NCI-H69 (cell line): ENCODE measurements at regions not wholly inside any gene's neighbourhood (a gene's known extent, or its start where the extent isn't known, plus 50 kb on each side); places are given as distances from the start of the nearest gene placed in this dataset.

Source experiments
- DNase-seq: peaks from one replicate; lab custom pipeline; 2025; lab: John Stamatoyannopoulos, UW

GRCh38 chr1:221462345-221462744, 279.5 kb downstream of the DUSP10 start:
- DNase-seq = no peak

GRCh38 chr1:221468546-221468945, 273.3 kb downstream of the DUSP10 start:
- no peak for DNase-seq

GRCh38 chr1:221469476-221469875, 272.4 kb downstream of the DUSP10 start:
- peak; percentile 40 for DNase-seq

GRCh38 chr1:221470000-221470698, 271.7 kb downstream of the DUSP10 start:
- DNase-seq = peak; percentile 18

- peak; percentile 35 for DNase-seq
Observed at GRCh38 chr1:221473411-221473810, 268.5 kb downstream of the DUSP10 start.

- DNase-seq = no peak
Observed at GRCh38 chr1:221477252-221477651, 264.6 kb downstream of the DUSP10 start.

- peak; percentile 84 for DNase-seq
Observed at GRCh38 chr1:221478050-221478949, 263.6 kb downstream of the DUSP10 start.

GRCh38 chr1:221487781-221488524, 253.9 kb downstream of the DUSP10 start:
- peak; percentile 11 for DNase-seq

GRCh38 chr1:221488550-221488949, 253.3 kb downstream of the DUSP10 start:
- no peak for DNase-seq

GRCh38 chr1:221494670-221495069, 247.2 kb downstream of the DUSP10 start:
- peak; percentile 76 for DNase-seq

- DNase-seq = no peak
Observed at GRCh38 chr1:221497046-221497445, 244.8 kb downstream of the DUSP10 start.

GRCh38 chr1:221503268-221503667, 238.6 kb downstream of the DUSP10 start:
- DNase-seq = no peak

GRCh38 chr1:221509575-221510355, 232.1 kb downstream of the DUSP10 start:
- peak; percentile 28 for DNase-seq

- no peak for DNase-seq
Observed at GRCh38 chr1:221510793-221511503, 230.9 kb downstream of the DUSP10 start.

- DNase-seq = no peak
Observed at GRCh38 chr1:221511797-221512196, 230.1 kb downstream of the DUSP10 start.

- DNase-seq = no peak
Observed at GRCh38 chr1:221514806-221515205, 227.1 kb downstream of the DUSP10 start.

- no peak for DNase-seq
Observed at GRCh38 chr1:221515496-221515895, 226.4 kb downstream of the DUSP10 start.

GRCh38 chr1:221517961-221518360, 223.9 kb downstream of the DUSP10 start:
- no peak for DNase-seq

GRCh38 chr1:221520250-221520649, 221.6 kb downstream of the DUSP10 start:
- DNase-seq = no peak

GRCh38 chr1:221521686-221522085, 220.2 kb downstream of the DUSP10 start:
- no peak for DNase-seq

- DNase-seq = no peak
Observed at GRCh38 chr1:221522529-221522940, 219.4 kb downstream of the DUSP10 start.
